ENCODE measurements at regions not wholly inside any gene's neighbourhood (a gene's known extent, or its start where the extent isn't known, plus 50 kb on each side); places are given as distances from the start of the nearest gene placed in this dataset.

DNA sequence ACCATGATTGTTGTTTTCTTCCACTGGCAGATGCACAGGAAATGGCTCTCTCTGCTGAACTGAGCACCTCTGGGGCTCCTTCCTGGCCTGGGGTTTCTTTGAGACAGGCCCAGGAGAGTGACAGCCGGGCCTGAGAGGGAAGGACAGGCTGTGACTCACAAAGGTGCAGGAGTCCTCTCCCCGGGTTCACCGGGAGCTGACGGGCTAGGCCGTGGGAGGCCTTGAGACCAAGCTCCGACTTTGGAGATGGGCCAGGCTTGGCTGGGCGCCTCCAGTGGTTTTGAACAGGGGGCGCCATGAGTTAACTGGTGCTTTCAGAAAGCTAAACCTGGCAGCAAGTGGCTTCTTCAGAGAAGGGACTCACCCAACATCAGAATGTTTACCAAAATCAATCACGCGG lies 143.4 kb downstream of the URI1 start:
- DNase-seq = peak in 4 of 5 donors; percentile 20 to 70 (median 54)
- intact Hi-C loops (cut with DNase I) = no loop called here
- no peaks in the 10 kb centered on the region for H3K27me3 ChIP-seq
- H3K4me1 ChIP-seq (ENCODE audit: insufficient read depth) = peaks cover 11% of the 10 kb centered on the region
- H3K27ac ChIP-seq = no peak overlapping the region
- 10 to 19% (median 16%) methylated on average over 10 of the region's 10 CpGs for WGBS, 3 donors
- H3K9me3 ChIP-seq = peaks cover 0 to 3% of the 10 kb centered on the region in 2 donors
- no peak for TF ChIP-seq POLR2A (IDR thresholded peaks at IDR 0.05)
- TF ChIP-seq, protein P1, sequence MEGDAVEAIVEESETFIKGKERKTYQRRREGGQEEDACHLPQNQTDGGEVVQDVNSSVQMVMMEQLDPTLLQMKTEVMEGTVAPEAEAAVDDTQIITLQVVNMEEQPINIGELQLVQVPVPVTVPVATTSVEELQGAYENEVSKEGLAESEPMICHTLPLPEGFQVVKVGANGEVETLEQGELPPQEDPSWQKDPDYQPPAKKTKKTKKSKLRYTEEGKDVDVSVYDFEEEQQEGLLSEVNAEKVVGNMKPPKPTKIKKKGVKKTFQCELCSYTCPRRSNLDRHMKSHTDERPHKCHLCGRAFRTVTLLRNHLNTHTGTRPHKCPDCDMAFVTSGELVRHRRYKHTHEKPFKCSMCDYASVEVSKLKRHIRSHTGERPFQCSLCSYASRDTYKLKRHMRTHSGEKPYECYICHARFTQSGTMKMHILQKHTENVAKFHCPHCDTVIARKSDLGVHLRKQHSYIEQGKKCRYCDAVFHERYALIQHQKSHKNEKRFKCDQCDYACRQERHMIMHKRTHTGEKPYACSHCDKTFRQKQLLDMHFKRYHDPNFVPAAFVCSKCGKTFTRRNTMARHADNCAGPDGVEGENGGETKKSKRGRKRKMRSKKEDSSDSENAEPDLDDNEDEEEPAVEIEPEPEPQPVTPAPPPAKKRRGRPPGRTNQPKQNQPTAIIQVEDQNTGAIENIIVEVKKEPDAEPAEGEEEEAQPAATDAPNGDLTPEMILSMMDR (IDR thresholded peaks at IDR 0.05) = no peak
- H3K36me3 ChIP-seq = no peaks in the 10 kb centered on the region
- no peak overlapping the region for H3K4me3 ChIP-seq

DNA sequence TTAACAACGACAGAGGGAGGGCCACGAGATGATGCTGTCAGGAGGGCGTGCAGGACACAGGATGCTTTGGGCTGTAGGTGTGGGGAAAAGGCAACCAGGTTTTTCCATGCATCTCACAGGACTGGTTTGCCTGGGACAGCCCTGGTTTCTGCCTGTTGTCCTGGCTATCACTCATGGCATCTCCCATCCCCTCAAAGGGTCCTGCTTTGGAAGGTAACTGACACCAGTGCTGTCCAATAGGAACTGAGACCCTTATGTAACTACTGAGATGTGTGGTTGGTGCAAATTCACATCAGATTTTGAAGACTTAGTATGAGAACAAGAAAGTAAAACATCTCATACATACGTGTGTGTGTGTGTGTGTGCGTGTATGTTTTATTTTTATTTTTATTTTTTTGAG lies 144.2 kb downstream of the URI1 start:
- Histone ChIP-seq H3K27ac (no peak overlapping the region), H3K27me3 (no peaks in the 10 kb centered on the region), H3K36me3 (no peaks in the 10 kb centered on the region), H3K9me3 (no peaks in the 10 kb centered on the region), H3K4me1 (ENCODE audit: insufficient read depth) (peaks cover 11% of the 10 kb centered on the region), H3K4me3 (no peak overlapping the region)
- TF ChIP-seq, protein P1 (IDR thresholded peaks at IDR 0.05) = no peak
- no peak for TF ChIP-seq EP300 (IDR thresholded peaks at IDR 0.05)
- no peak for TF ChIP-seq POLR2A (IDR thresholded peaks at IDR 0.05)
- DNase-seq = no peak
- WGBS, 3 donors = 73 to 85% (median 84%) methylated on average over 5 of the region's 5 CpGs
- intact Hi-C loops (cut with DNase I) = no loop called here

DNA sequence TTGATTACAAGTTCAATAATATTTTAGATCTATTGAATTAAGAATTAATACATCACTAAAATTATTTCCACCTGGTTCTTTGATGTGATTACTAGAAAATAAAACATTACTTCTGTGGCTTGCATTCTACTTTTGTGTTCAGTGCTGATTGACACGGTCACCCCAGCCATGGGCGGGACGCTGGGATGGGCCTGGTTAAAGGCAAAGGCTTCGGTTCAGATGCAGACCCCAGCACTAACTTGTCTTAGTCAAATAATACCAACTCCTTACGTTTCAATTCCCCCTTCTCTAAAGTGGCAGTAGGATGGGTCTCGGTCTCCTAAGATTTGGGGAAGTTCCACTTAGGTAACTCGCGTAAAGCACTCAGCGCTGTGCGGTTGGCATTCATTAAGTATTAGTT lies 144.9 kb downstream of the URI1 start:
- intact Hi-C loops (cut with DNase I) = no loop called here
- H3K4me1 ChIP-seq (ENCODE audit: insufficient read depth) = peaks cover 11% of the 10 kb centered on the region
- no peaks in the 10 kb centered on the region for H3K36me3 ChIP-seq
- no peak for DNase-seq
- H3K27me3 ChIP-seq = no peaks in the 10 kb centered on the region
- no peaks in the 10 kb centered on the region for H3K9me3 ChIP-seq
- 89 to 95% (median 94%) methylated on average over 10 of the region's 10 CpGs for WGBS, 3 donors
- no peak overlapping the region for H3K4me3 ChIP-seq
- no peak overlapping the region for H3K27ac ChIP-seq
- TF ChIP-seq POLR2A (IDR thresholded peaks at IDR 0.05) = no peak
- TF ChIP-seq, protein P1 (IDR thresholded peaks at IDR 0.05) = no peak
- TF ChIP-seq EP300 (IDR thresholded peaks at IDR 0.05) = no peak

DNA sequence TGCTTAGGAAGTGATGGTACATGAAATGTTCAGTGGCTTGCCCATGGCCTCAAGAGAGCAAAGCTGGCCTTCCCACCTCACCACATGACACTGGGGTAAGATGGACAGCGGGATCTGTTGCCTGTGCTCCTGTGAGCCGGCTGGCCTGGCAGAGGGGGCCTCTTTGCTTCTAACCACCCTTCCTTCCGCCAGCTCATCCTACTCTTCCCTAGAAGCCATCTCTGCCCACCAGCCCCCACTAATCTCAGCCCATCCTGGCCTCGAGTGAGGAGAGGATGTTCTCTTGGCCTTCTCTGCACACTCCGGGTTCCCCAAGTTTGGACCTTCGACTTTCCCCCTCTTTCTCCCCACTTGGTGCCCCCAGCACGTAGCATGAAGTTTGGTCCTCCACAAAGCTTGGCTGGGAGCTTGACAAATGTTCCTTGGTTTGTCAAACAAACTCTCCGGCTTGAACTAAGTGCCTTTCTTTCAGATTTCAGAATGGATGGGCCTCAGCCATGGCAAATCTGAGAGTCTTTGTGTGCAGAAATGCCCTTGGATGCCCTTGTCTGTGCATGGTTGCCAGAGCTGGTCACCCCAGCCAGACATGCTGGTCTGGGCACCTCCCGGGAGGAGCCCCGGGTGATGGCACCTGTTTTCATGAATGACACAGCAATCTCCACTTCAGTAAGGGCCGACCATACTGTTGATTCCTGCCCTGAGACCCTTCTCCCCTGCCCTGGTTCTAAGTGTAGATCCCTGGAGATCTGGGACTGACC lies 145.5 kb downstream of the URI1 start:
- H3K27me3 ChIP-seq = no peaks in the 10 kb centered on the region
- DNase-seq = no peak
- WGBS, 3 donors = 91 to 92% (median 92%) methylated on average over 11 of the region's 11 CpGs
- no peaks in the 10 kb centered on the region for H3K36me3 ChIP-seq
- H3K9me3 ChIP-seq = no peaks in the 10 kb centered on the region
- no peak overlapping the region for H3K27ac ChIP-seq
- intact Hi-C loops (cut with DNase I) = no loop called here
- no peak overlapping the region for H3K4me3 ChIP-seq
- TF ChIP-seq POLR2A (IDR thresholded peaks at IDR 0.05) = no peak
- no peak for TF ChIP-seq EP300 (IDR thresholded peaks at IDR 0.05)
- TF ChIP-seq, protein P1 (IDR thresholded peaks at IDR 0.05) = no peak
- peaks cover 11% of the 10 kb centered on the region for H3K4me1 ChIP-seq (ENCODE audit: insufficient read depth)
